Natural killer cell (primary cell): ENCODE measurements at regions not wholly inside any gene's neighbourhood (a gene's known extent, or its start where the extent isn't known, plus 50 kb on each side); places are given as distances from the start of the nearest gene placed in this dataset.

Experiments used
- ATAC-seq, 3 donors: fragments of 150-1000 bp in 2 of 3; fragments of 200-7000 bp in 1 of 3; cut with Tn5 transposase; 1 replicate in 1 of 3; 2 replicates in 2 of 3; pipeline ENCODE4 v1.10.0; 2021; ENCODE audit warnings: mild to moderate bottlenecking in 2 of 3, moderate library complexity in 2 of 3
- DNase-seq, 2 donors: peaks; one replicate each; pipeline versions ENCODE4 v3.0.0 to v3.0.0-alpha.2; 2013 to 2021; ENCODE audit warnings: mixed read lengths in 1 of 2
- H3K27ac ChIP-seq: one replicate; pipeline ENCODE4 v1.5.1; 2013; ENCODE audit warnings: mild to moderate bottlenecking, low read length
- H3K27me3 ChIP-seq: one replicate; pipeline ENCODE4 v1.6.1; 2013; ENCODE audit warnings: low read length; ENCODE audit not compliant: control insufficient read depth, insufficient read depth
- H3K36me3 ChIP-seq: one replicate; pipeline ENCODE4 v1.6.1; 2013; ENCODE audit warnings: low read length; ENCODE audit not compliant: control insufficient read depth, insufficient read depth
- H3K4me1 ChIP-seq: one replicate; pipeline ENCODE4 v1.6.1; 2013; ENCODE audit warnings: low read length; ENCODE audit not compliant: control insufficient read depth, insufficient read depth
- H3K4me3 ChIP-seq: one replicate; pipeline ENCODE4 v1.5.1; 2013; ENCODE audit warnings: low read length
- H3K9me3 ChIP-seq: one replicate; pipeline ENCODE4 v1.6.1; 2013; ENCODE audit warnings: low read length; ENCODE audit not compliant: control insufficient read depth, insufficient read depth
- H3K27ac Mint-ChIP-seq, 2 donors: one replicate each; pipeline ENCODE4 v1.8.0; 2022; ENCODE audit warnings: mild to moderate bottlenecking in 2 of 2, mixed read lengths in 2 of 2, moderate library complexity in 1 of 2
- H3K27me3 Mint-ChIP-seq, 2 donors: one replicate each; pipeline ENCODE4 v1.8.0; 2022; ENCODE audit warnings: low read depth in 2 of 2, mixed read lengths in 2 of 2
- H3K36me3 Mint-ChIP-seq: one replicate; pipeline ENCODE4 v1.8.0; 2022; ENCODE audit warnings: mixed read lengths
- H3K4me1 Mint-ChIP-seq, 2 donors: one replicate each; pipeline ENCODE4 v1.8.0; 2022; ENCODE audit warnings: mixed read lengths in 2 of 2
- H3K4me3 Mint-ChIP-seq: one replicate; pipeline ENCODE4 v1.8.0; 2022; ENCODE audit warnings: mild to moderate bottlenecking, moderate library complexity, mixed read lengths
- H3K9me3 Mint-ChIP-seq, 2 donors: one replicate each; pipeline ENCODE4 v1.8.0; 2022; ENCODE audit warnings: mixed read lengths in 2 of 2
- CTCF ChIP-seq: fragments of 200-600 bp; IDR thresholded peaks from one replicate; pipeline ENCODE4 v1.8.0; 2022; ENCODE audit warnings: antibody characterized with exemption
- WGBS: methylation state at CpG from one replicate; pipeline ENCODE4 v1.1.7; 2013; ENCODE audit warnings: missing lambda C conversion rate; ENCODE audit not compliant: insufficient coverage; 5-methylcytosine and 5-hydroxymethylcytosine counted together
- intact Hi-C: fragments of 100-400 bp; cut with micrococcal nuclease; formaldehyde crosslinking; loops from one replicate; pipeline ENCODE4 v1.14.2; 2022

- WGBS = 87% methylated on average over 4 of the region's 4 CpGs
- DNase-seq (no peak), ATAC-seq (no peak)
- Histone ChIP-seq H3K27ac (no peak overlapping the region), H3K4me1 (no peaks in the 10 kb centered on the region), H3K27me3 (no peaks in the 10 kb centered on the region), H3K4me3 (no peak overlapping the region), H3K9me3 (no peaks in the 10 kb centered on the region), H3K36me3 (no peaks in the 10 kb centered on the region)
- Mint-ChIP-seq H3K27me3 (no peaks in the 10 kb centered on the region), H3K36me3 (no peaks in the 10 kb centered on the region), H3K4me1 (no peaks in the 10 kb centered on the region), H3K27ac (no peak overlapping the region), H3K4me3 (no peak overlapping the region), H3K9me3 (peaks cover 16% of the 10 kb centered on the region in 2 donors)
- TF ChIP-seq CTCF = no peak
- intact Hi-C loops = no loop called here
Observed at GRCh38 chr4:96784336-96784735, 944.4 kb downstream of the PDHA2 start.

- H3K27ac ChIP-seq = no peak overlapping the region
- Mint-ChIP-seq H3K36me3 (no peaks in the 10 kb centered on the region), H3K4me1 (no peaks in the 10 kb centered on the region), H3K27ac (no peak overlapping the region), H3K27me3 (no peaks in the 10 kb centered on the region), H3K4me3 (no peak overlapping the region), H3K9me3 (peaks cover 11 to 16% of the 10 kb centered on the region in 2 donors)
- H3K9me3 ChIP-seq = no peaks in the 10 kb centered on the region
- no peak for ATAC-seq
- no peak overlapping the region for H3K4me3 ChIP-seq
- TF ChIP-seq CTCF = no peak
- no peaks in the 10 kb centered on the region for H3K27me3 ChIP-seq
- intact Hi-C loops = no loop called here
- no peak for DNase-seq
- WGBS = 93% methylated on average over 2 of the region's 3 CpGs
- H3K4me1 ChIP-seq = no peaks in the 10 kb centered on the region
- H3K36me3 ChIP-seq = no peaks in the 10 kb centered on the region
Observed at GRCh38 chr4:96786306-96786705, 946.4 kb downstream of the PDHA2 start.

- H3K4me3 Mint-ChIP-seq = no peak overlapping the region
- intact Hi-C loops = no loop called here
- DNase-seq (no peak), ATAC-seq (no peak)
- Histone ChIP-seq H3K36me3 (no peaks in the 10 kb centered on the region), H3K27ac (no peak overlapping the region), H3K27me3 (no peaks in the 10 kb centered on the region), H3K4me1 (no peaks in the 10 kb centered on the region), H3K4me3 (no peak overlapping the region), H3K9me3 (no peaks in the 10 kb centered on the region)
- H3K27ac Mint-ChIP-seq = no peak overlapping the region
- no peaks in the 10 kb centered on the region for H3K36me3 Mint-ChIP-seq
- no peaks in the 10 kb centered on the region for H3K4me1 Mint-ChIP-seq
- no peak for TF ChIP-seq CTCF
- H3K9me3 Mint-ChIP-seq = peaks cover 11 to 22% of the 10 kb centered on the region in 2 donors
- no peaks in the 10 kb centered on the region for H3K27me3 Mint-ChIP-seq
- WGBS = 80% methylated on average over 1 of the region's 1 CpG
Observed at GRCh38 chr4:96787766-96788165, 947.9 kb downstream of the PDHA2 start.

DNA sequence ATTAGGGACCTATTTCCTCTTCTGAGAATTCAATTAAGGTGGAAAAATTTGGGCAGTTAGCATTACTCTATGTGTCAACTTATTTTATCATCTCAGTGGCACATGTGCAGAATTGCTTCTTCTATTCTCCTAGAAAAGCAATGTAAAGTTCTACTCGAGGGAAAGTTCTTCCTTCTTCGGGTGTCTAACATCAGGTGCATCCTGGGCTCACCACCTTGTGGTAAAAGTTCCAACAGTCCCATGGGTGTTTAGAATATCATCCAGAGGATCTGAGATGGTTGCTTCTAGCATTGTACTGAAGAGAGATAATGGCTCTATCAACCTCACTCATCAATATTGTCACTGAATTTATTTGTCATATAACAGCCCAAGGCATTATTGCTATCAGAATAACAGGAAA lies 969.7 kb downstream of the PDHA2 start:
- intact Hi-C loops = no loop called here
- Histone ChIP-seq H3K4me1 (no peaks in the 10 kb centered on the region), H3K27me3 (no peaks in the 10 kb centered on the region), H3K9me3 (no peaks in the 10 kb centered on the region), H3K27ac (no peak overlapping the region), H3K36me3 (no peaks in the 10 kb centered on the region), H3K4me3 (no peak overlapping the region)
- no peak for TF ChIP-seq CTCF
- H3K4me3 Mint-ChIP-seq = no peak overlapping the region
- 54% methylated on average over 2 of the region's 2 CpGs for WGBS
- no peak for ATAC-seq
- no peaks in the 10 kb centered on the region for H3K4me1 Mint-ChIP-seq
- no peak overlapping the region for H3K27ac Mint-ChIP-seq
- DNase-seq = no peak
- H3K27me3 Mint-ChIP-seq = no peaks in the 10 kb centered on the region
- H3K9me3 Mint-ChIP-seq = peaks cover 9 to 10% of the 10 kb centered on the region in 2 donors
- H3K36me3 Mint-ChIP-seq = no peaks in the 10 kb centered on the region
